ENCODE measurements at regions not wholly inside any gene's neighbourhood (a gene's known extent, or its start where the extent isn't known, plus 50 kb on each side); places are given as distances from the start of the nearest gene placed in this dataset.

- peak in 1 of 2 donors; percentile 21 for DNase-seq (ENCODE audit: low spot score in 2 of 2)
- no peak overlapping the region for H3K27ac ChIP-seq
- TF ChIP-seq POLR2A (IDR thresholded peaks at IDR 0.05) (no peak), POLR2AphosphoS5 (IDR thresholded peaks at IDR 0.05) (no peak), CTCF (IDR thresholded peaks at IDR 0.05) (no peak)
- no peak overlapping the region for H3K4me3 ChIP-seq
- H3K4me1 ChIP-seq: no peaks in the 10 kb centered on the region
- intact Hi-C loops (cut with DNase I; ENCODE audit: low total_unique reads): loop anchor here (5.0 kb wide), 1 partner anchor 371 kb away; no protein-coding TSS in a partner anchor
- H3K36me3 ChIP-seq: no peaks in the 10 kb centered on the region
- H3K9me3 ChIP-seq: no peaks in the 10 kb centered on the region
- no peaks in the 10 kb centered on the region for H3K27me3 ChIP-seq
These were observed 132.6 kb downstream of the NSG2 start for GRCh38 chr5:174177976-174178605.

GRCh38 chr5:174180639-174181038 lies 135.1 kb downstream of the NSG2 start:
- Histone ChIP-seq H3K27ac (no peak overlapping the region), H3K4me1 (no peaks in the 10 kb centered on the region), H3K36me3 (no peaks in the 10 kb centered on the region), H3K4me3 (no peak overlapping the region), H3K9me3 (no peaks in the 10 kb centered on the region), H3K27me3 (no peaks in the 10 kb centered on the region)
- no peak for DNase-seq (ENCODE audit: low spot score in 2 of 2)
- TF ChIP-seq POLR2A (IDR thresholded peaks at IDR 0.05) (no peak), CTCF (IDR thresholded peaks at IDR 0.05) (no peak), POLR2AphosphoS5 (IDR thresholded peaks at IDR 0.05) (no peak)
- intact Hi-C loops (cut with DNase I; ENCODE audit: low total_unique reads): no loop called here

GRCh38 chr5:174182111-174182510 lies 136.6 kb downstream of the NSG2 start:
- Histone ChIP-seq H3K27me3 (peaks cover 0 to 4% of the 10 kb centered on the region in 2 donors), H3K36me3 (no peaks in the 10 kb centered on the region), H3K4me1 (no peaks in the 10 kb centered on the region), H3K9me3 (no peaks in the 10 kb centered on the region), H3K27ac (no peak overlapping the region), H3K4me3 (no peak overlapping the region)
- intact Hi-C loops (cut with DNase I; ENCODE audit: low total_unique reads): no loop called here
- no peak for DNase-seq (ENCODE audit: low spot score in 2 of 2)
- TF ChIP-seq POLR2AphosphoS5 (IDR thresholded peaks at IDR 0.05) (no peak), CTCF (IDR thresholded peaks at IDR 0.05) (no peak), POLR2A (IDR thresholded peaks at IDR 0.05) (no peak)

- TF ChIP-seq POLR2AphosphoS5 (IDR thresholded peaks at IDR 0.05): no peak
- TF ChIP-seq POLR2A (IDR thresholded peaks at IDR 0.05): no peak
- no peak for TF ChIP-seq CTCF (IDR thresholded peaks at IDR 0.05)
- DNase-seq (ENCODE audit: low spot score in 2 of 2): no peak
- intact Hi-C loops (cut with DNase I; ENCODE audit: low total_unique reads): no loop called here
These were observed 138.2 kb downstream of the NSG2 start for GRCh38 chr5:174183701-174184100.

GRCh38 chr5:174185506-174185905 lies 140.0 kb downstream of the NSG2 start:
- peaks cover 0 to 5% of the 10 kb centered on the region in 2 donors for H3K27me3 ChIP-seq
- intact Hi-C loops (cut with DNase I; ENCODE audit: low total_unique reads): no loop called here
- TF ChIP-seq CTCF (IDR thresholded peaks at IDR 0.05) (no peak), POLR2A (IDR thresholded peaks at IDR 0.05) (no peak), POLR2AphosphoS5 (IDR thresholded peaks at IDR 0.05) (no peak)

More at GRCh38 chr5:174183701-174184100, 138.2 kb downstream of the NSG2 start:
- no peaks in the 10 kb centered on the region for H3K9me3 ChIP-seq
- H3K4me1 ChIP-seq: no peaks in the 10 kb centered on the region
- H3K27ac ChIP-seq: no peak overlapping the region
- peaks cover 0 to 5% of the 10 kb centered on the region in 2 donors for H3K27me3 ChIP-seq
- no peak overlapping the region for H3K4me3 ChIP-seq
- no peaks in the 10 kb centered on the region for H3K36me3 ChIP-seq

More at GRCh38 chr5:174185506-174185905, 140.0 kb downstream of the NSG2 start:
- H3K4me1 ChIP-seq: no peaks in the 10 kb centered on the region
- H3K27ac ChIP-seq: no peak overlapping the region
- no peak for DNase-seq (ENCODE audit: low spot score in 2 of 2)
- H3K9me3 ChIP-seq: no peaks in the 10 kb centered on the region
- H3K36me3 ChIP-seq: no peaks in the 10 kb centered on the region
- H3K4me3 ChIP-seq: no peak overlapping the region
